ENCODE measurements at regions not wholly inside any gene's neighbourhood (a gene's known extent, or its start where the extent isn't known, plus 50 kb on each side); places are given as distances from the start of the nearest gene placed in this dataset.

DNA sequence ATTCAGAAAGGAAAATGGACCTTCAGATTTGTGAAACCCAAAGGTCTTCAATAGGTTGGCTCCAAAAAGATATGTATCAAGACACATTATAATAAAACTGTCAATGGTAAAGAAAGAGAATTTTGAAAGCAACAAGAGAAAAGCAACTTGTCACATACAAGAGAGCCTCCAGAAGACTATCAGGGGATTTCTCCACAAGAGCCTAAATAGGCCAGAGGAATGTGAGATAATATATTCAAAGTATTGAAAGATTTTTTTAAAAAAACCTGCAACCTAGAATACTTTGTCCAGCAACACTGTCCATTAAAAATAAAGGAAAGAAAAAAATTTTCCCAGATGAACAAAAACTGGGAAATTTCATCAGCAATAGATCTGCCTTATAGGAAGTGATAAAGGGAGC is 869.6 kb upstream of the ADGRL2 start:
- Histone ChIP-seq H3K4me3 (no peak overlapping the region), H3K27ac (no peak overlapping the region), H3K4me1 (replicated peaks in 1 of 2) (no peaks in the 10 kb centered on the region), H3K36me3 (replicated peaks in 1 of 2) (no peaks in the 10 kb centered on the region), H3K27me3 (no peaks in the 10 kb centered on the region), H3K9me3 (replicated peaks in 1 of 3) (peaks cover 0 to 7% (median 0%) of the 10 kb centered on the region in 3 donors)
- DNase-seq, result no peak
- TF ChIP-seq, protein P1, sequence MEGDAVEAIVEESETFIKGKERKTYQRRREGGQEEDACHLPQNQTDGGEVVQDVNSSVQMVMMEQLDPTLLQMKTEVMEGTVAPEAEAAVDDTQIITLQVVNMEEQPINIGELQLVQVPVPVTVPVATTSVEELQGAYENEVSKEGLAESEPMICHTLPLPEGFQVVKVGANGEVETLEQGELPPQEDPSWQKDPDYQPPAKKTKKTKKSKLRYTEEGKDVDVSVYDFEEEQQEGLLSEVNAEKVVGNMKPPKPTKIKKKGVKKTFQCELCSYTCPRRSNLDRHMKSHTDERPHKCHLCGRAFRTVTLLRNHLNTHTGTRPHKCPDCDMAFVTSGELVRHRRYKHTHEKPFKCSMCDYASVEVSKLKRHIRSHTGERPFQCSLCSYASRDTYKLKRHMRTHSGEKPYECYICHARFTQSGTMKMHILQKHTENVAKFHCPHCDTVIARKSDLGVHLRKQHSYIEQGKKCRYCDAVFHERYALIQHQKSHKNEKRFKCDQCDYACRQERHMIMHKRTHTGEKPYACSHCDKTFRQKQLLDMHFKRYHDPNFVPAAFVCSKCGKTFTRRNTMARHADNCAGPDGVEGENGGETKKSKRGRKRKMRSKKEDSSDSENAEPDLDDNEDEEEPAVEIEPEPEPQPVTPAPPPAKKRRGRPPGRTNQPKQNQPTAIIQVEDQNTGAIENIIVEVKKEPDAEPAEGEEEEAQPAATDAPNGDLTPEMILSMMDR (IDR thresholded peaks at IDR 0.05), result no peak
- TF ChIP-seq POLR2A (IDR thresholded peaks at IDR 0.05), result no peak
- intact Hi-C loops (cut with DNase I), result no loop called here

DNA sequence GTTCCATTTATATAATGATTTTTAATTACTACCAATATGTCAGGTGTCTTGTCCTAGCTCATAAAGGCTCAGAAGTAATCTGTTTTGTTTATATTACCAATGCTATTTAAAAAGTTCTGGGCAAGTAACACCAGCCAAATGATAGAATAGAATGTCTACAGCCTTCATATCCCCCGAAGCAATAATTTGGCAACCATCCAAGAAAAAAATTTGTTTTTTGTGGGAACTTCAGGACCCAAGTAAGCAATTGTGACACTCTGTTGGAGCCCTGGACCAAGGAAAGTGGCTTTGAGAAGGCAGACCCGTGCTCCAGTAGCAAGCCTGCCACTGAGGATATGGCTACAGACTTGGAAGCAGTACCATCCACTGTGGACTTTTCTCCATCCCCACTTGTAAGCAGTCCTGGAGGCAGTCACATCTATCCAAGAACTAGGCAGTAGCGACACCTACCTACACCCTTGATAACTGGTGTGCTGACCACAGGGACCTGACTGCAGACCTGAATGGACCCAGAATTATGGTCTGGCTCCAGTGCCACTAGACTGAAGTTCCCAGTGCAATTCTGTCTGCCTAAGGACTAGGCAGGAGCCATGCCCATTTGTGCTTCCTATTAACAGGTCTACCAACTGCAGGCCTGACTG is 870.7 kb upstream of the ADGRL2 start:
- peaks cover 0 to 7% (median 0%) of the 10 kb centered on the region in 3 donors for H3K9me3 ChIP-seq (replicated peaks in 1 of 3)
- no peaks in the 10 kb centered on the region for H3K4me1 ChIP-seq (replicated peaks in 1 of 2)
- TF ChIP-seq POLR2A (IDR thresholded peaks at IDR 0.05), result no peak
- H3K27me3 ChIP-seq, result no peaks in the 10 kb centered on the region
- H3K4me3 ChIP-seq, result no peak overlapping the region
- DNase-seq, result no peak
- no peak overlapping the region for H3K27ac ChIP-seq
- intact Hi-C loops (cut with DNase I), result no loop called here
- no peaks in the 10 kb centered on the region for H3K36me3 ChIP-seq (replicated peaks in 1 of 2)
- WGBS, 4 donors, result 68 to 88% (median 78%) methylated on average over 2 to 3 of the region's 3 CpGs

DNA sequence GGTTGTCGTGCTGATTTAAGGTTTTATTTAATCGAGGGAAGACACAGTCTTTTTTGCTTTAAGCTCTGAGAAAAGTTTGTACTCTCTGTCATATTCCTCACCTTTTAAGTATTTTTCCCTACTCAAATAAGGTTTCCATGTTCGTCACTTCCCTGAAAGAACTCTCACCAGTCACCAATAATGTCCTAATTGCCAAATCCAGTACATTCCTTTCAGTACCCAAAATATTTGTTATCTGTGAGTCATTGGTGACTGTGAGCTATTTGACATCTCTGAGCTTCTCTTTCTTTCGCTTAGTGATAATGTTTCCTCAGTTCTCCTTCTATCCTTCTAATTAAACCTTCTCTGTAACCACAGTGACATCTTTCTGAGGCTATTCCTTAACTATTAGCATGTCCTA is 874.2 kb upstream of the ADGRL2 start:
- Histone ChIP-seq H3K9me3 (replicated peaks in 1 of 3) (peaks cover 0 to 7% (median 0%) of the 10 kb centered on the region in 3 donors), H3K4me1 (replicated peaks in 1 of 2) (no peaks in the 10 kb centered on the region), H3K36me3 (replicated peaks in 1 of 2) (no peaks in the 10 kb centered on the region), H3K27me3 (no peaks in the 10 kb centered on the region), H3K27ac (no peak overlapping the region), H3K4me3 (no peak overlapping the region)
- 71 to 81% (median 77%) methylated on average over 4 of the region's 4 CpGs for WGBS, 4 donors
- no peak for TF ChIP-seq POLR2A (IDR thresholded peaks at IDR 0.05)
- TF ChIP-seq, protein P1 (IDR thresholded peaks at IDR 0.05), result no peak
- intact Hi-C loops (cut with DNase I), result no loop called here
- DNase-seq, result no peak

DNA sequence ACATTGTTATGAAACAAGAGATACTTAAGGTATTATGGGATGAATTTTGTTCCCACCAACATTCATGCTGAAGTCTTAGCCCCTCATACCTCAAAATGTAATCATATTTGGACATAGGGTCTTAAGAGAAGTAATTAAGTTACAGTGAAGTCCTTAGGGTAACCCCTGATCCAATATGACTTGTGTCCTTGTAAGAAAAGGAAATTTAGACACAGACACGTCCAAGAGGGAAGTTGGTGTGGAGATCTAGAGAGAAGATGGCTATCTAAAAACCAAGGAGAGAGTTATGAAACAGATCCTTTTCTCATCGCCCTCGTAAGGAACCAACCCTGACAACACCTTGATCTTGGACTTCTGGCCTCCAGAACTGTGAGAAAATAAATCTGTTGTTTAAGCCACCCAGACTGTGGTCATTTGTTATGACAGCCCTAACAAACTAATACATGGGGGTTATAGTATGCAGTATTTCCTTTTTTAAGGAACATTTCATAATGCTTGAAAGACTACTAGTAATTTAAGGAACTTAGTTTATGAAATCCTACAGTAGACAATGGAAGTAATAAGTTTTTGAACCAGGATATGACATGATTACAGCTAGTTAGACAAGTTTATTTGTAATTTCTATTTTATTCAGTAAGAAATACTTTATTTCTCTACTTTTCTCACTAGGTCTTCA is 875.5 kb upstream of the ADGRL2 start:
- no peaks in the 10 kb centered on the region for H3K27me3 ChIP-seq
- H3K36me3 ChIP-seq (replicated peaks in 1 of 2), result no peaks in the 10 kb centered on the region
- peak overlapping the region in 1 of 5 donors; percentile 50 for H3K27ac ChIP-seq
- no peak overlapping the region for H3K4me3 ChIP-seq
- no peaks in the 10 kb centered on the region for H3K9me3 ChIP-seq (replicated peaks in 1 of 3)
- H3K4me1 ChIP-seq (replicated peaks in 1 of 2), result no peaks in the 10 kb centered on the region
- 78 to 90% (median 88%) methylated on average over 3 of the region's 3 CpGs for WGBS, 4 donors
- TF ChIP-seq, protein P1 (IDR thresholded peaks at IDR 0.05), result no peak
- TF ChIP-seq POLR2A (IDR thresholded peaks at IDR 0.05), result no peak
- intact Hi-C loops (cut with DNase I), result no loop called here
- DNase-seq, result no peak

DNA sequence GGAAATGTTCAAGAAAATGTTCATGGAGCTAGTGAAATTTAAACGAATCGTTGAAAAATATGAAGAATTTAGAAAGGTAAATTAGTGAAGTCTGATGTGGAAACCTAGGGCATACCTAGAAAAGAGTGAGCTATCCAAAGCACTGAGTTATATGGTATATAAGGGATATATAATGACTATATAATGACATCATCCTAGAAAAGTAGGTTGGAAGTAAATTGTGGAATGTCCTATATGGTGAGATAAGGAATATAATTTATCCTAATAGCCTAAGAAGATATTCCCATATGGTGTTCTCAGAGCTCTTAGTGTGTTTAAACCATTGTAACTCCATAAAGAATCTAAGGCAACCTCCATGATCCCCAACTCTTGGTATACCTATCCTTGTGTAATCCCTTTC is 876.4 kb upstream of the ADGRL2 start:
- Histone ChIP-seq H3K27me3 (no peaks in the 10 kb centered on the region), H3K4me1 (replicated peaks in 1 of 2) (no peaks in the 10 kb centered on the region), H3K27ac (no peak overlapping the region), H3K9me3 (replicated peaks in 1 of 3) (no peaks in the 10 kb centered on the region), H3K4me3 (no peak overlapping the region), H3K36me3 (replicated peaks in 1 of 2) (no peaks in the 10 kb centered on the region)
- intact Hi-C loops (cut with DNase I), result no loop called here
- TF ChIP-seq, protein P1 (IDR thresholded peaks at IDR 0.05), result no peak
- no peak for TF ChIP-seq POLR2A (IDR thresholded peaks at IDR 0.05)
- WGBS, 4 donors, result 94 to 99% (median 96%) methylated on average over 2 of the region's 2 CpGs
- no peak for DNase-seq

All from adrenal gland (tissue), 9 donors.